Endothelial cell of umbilical vein (primary cell): ENCODE measurements at regions not wholly inside any gene's neighbourhood (a gene's known extent, or its start where the extent isn't known, plus 50 kb on each side); places are given as distances from the start of the nearest gene placed in this dataset.

Source experiments
- BruUV-seq: library from RNA; stranded (reverse); fragments of 400-500 nt; replicated peaks from 2 replicates; lab custom pipeline; 2021; lab: Mats Ljungman, UMichigan
- CTCF ChIA-PET: fragments of 300-600, 350-600 bp; sonication (Branson Sonifier 250); formaldehyde crosslinking; loops from one replicate; lab custom pipeline; 2021; ENCODE audit warnings: antibody characterized with exemption, inconsistent platforms; lab: Charles Lee
- POLR2A ChIA-PET: fragments of 300-600, 350-600 bp; sonication (Branson Sonifier 250); formaldehyde crosslinking; loops from one replicate; lab custom pipeline; 2021; ENCODE audit warnings: antibody characterized with exemption, inconsistent platforms; lab: Charles Lee
- DNase-seq: peaks from one replicate; pipeline ENCODE4 v3.0.0-alpha.2; 2011; ENCODE audit warnings: low read depth, low spot score
- FAIRE-seq: peaks from 2 replicates; lab custom pipeline; 2011; peaks lifted over from hg19 to GRCh38; lab: Jason Lieb, UNC
- H2AFZ ChIP-seq: 2 replicates; pipeline ENCODE4 v1.6.0; 2012; ENCODE audit warnings: low read depth, low read length, control low read depth, inconsistent platforms
- H3K27ac ChIP-seq: 2 replicates; pipeline ENCODE4 v1.5.1; 2011; ENCODE audit warnings: low read depth, mild to moderate bottlenecking, control low read depth, low read length, moderate library complexity; ENCODE audit not compliant: insufficient read depth
- H3K27me3 ChIP-seq, 2 experiments: 2 replicates each; pipeline versions ENCODE4 v1.6.0 to v1.6.1; 2011; ENCODE audit warnings: low read length in 2 of 2, mixed read lengths in 1 of 2; ENCODE audit not compliant: control insufficient read depth in 2 of 2, insufficient read depth in 2 of 2
- H3K36me3 ChIP-seq, 2 experiments: 2 replicates in 1 of 2; 3 replicates in 1 of 2; pipeline ENCODE4 v1.5.1; 2011; ENCODE audit warnings: low read length in 2 of 2, mild to moderate bottlenecking in 1 of 2, moderate library complexity in 1 of 2; ENCODE audit not compliant: control insufficient read depth in 2 of 2, insufficient read depth in 2 of 2; ENCODE audit errors: extremely low read depth in 1 of 2
- H3K4me1 ChIP-seq: 3 replicates; pipeline ENCODE4 v1.5.1; 2011; ENCODE audit warnings: mild to moderate bottlenecking, low read length; ENCODE audit not compliant: control insufficient read depth, insufficient read depth; ENCODE audit errors: extremely low read depth
- H3K4me2 ChIP-seq: 2 replicates; pipeline ENCODE4 v1.6.1; 2011; ENCODE audit warnings: low read length, control low read depth, mixed read lengths; ENCODE audit not compliant: insufficient read depth
- H3K4me3 ChIP-seq, 3 experiments: fragments of 200-600 bp in 1 of 3; sonication (generic), shearing (Covaris generic) in 1 of 3; replicated peaks in 1 of 3; 2 replicates each; pipeline ENCODE4 v1.5.1; 2011 to 2016; ENCODE audit warnings: control low read depth in 3 of 3, low read length in 3 of 3, mild to moderate bottlenecking in 2 of 3, inconsistent platforms in 1 of 3, low read depth in 1 of 3, moderate library complexity in 1 of 3; ENCODE audit not compliant: insufficient read depth in 1 of 3
- H3K79me2 ChIP-seq: 2 replicates; pipeline ENCODE4 v1.6.0; 2012; ENCODE audit warnings: low read length, inconsistent platforms; ENCODE audit not compliant: control insufficient read depth, insufficient read depth
- H3K9ac ChIP-seq: replicated peaks from 2 replicates; pipeline ENCODE3; 2011; ENCODE audit warnings: low read length, control low read depth; ENCODE audit not compliant: insufficient read depth; ENCODE audit errors: extremely low read depth
- H3K9me1 ChIP-seq: replicated peaks from 3 replicates; pipeline ENCODE4 v1.6.0; 2011; ENCODE audit warnings: mild to moderate bottlenecking, low read length; ENCODE audit not compliant: control insufficient read depth, insufficient read depth; ENCODE audit errors: extremely low read depth
- H3K9me3 ChIP-seq: replicated peaks from 2 replicates; pipeline ENCODE4 v1.5.1; 2012; ENCODE audit warnings: low read length, inconsistent platforms; ENCODE audit not compliant: control insufficient read depth, insufficient read depth
- H4K20me1 ChIP-seq: replicated peaks from 2 replicates; pipeline ENCODE3; 2011; ENCODE audit warnings: mild to moderate bottlenecking, low read length; ENCODE audit not compliant: control insufficient read depth, insufficient read depth; ENCODE audit errors: extremely low read depth
- CTCF ChIP-seq, 2 donors: IDR thresholded peaks; 1 replicate in 1 of 2; 2 replicates in 1 of 2; pipeline ENCODE4 v1.5.1; 2011; ENCODE audit warnings: low read length in 2 of 2, mild to moderate bottlenecking in 2 of 2, moderate library complexity in 2 of 2, control low read depth in 1 of 2, inconsistent platforms in 1 of 2, low read depth in 1 of 2; ENCODE audit not compliant: insufficient read depth in 1 of 2; ENCODE audit errors: extremely low read depth in 1 of 2
- EZH2 ChIP-seq: IDR thresholded peaks from 2 replicates; pipeline ENCODE4 v1.6.1; 2012; ENCODE audit warnings: borderline replicate concordance, low read depth, mild to moderate bottlenecking, moderate library complexity, low read length, inconsistent platforms; ENCODE audit not compliant: severe bottlenecking
- FOS ChIP-seq: IDR thresholded peaks from 2 replicates; pipeline ENCODE4 v1.6.1; 2011; ENCODE audit warnings: mild to moderate bottlenecking, low read length, moderate library complexity, borderline replicate concordance; ENCODE audit not compliant: insufficient read depth
- GATA2 ChIP-seq: IDR thresholded peaks from 2 replicates; pipeline ENCODE4 v1.7.0; 2011; ENCODE audit warnings: low read depth, mild to moderate bottlenecking, moderate library complexity, mixed read lengths, low read length; ENCODE audit not compliant: insufficient read length, insufficient read depth
- JUN ChIP-seq: IDR thresholded peaks from 2 replicates; pipeline ENCODE4 v1.6.1; 2011; ENCODE audit warnings: borderline replicate concordance, low read depth; ENCODE audit not compliant: insufficient read length, insufficient read depth
- MAX ChIP-seq: IDR thresholded peaks from 2 replicates; pipeline ENCODE4 v1.6.1; 2011; ENCODE audit not compliant: insufficient read depth, insufficient read length
- MYC ChIP-seq: IDR thresholded peaks from one replicate; pipeline ENCODE4 v1.6.1; 2011; ENCODE audit warnings: mild to moderate bottlenecking, low read depth, low read length
- POLR2A ChIP-seq: IDR thresholded peaks from 2 replicates; pipeline ENCODE4 v1.6.1; 2012; ENCODE audit warnings: low read depth, mild to moderate bottlenecking, control low read depth, low read length
- POLR2AphosphoS5 ChIP-seq: IDR thresholded peaks from 2 replicates; pipeline ENCODE4 v1.6.1; 2012; ENCODE audit warnings: low read depth, mild to moderate bottlenecking, control low read depth, low read length, moderate library complexity; ENCODE audit not compliant: insufficient read depth
- dilution Hi-C: fragments of 300-500 bp; cut with MboI; formaldehyde crosslinking; loops from one replicate; pipeline ENCODE4 v1.15.0; 2019; ENCODE audit warnings: low sequenced_read_pairs; ENCODE audit not compliant: extremely low pct_ligation_motif_present
- intact Hi-C: fragments of 100-400 bp; cut with micrococcal nuclease; formaldehyde crosslinking; loops from one replicate; pipeline ENCODE4 v1.10.0; 2022

GRCh38 chr14:30020271-30020670 lies 92.6 kb upstream of the PRKD1 start:
- no TSS peak for BruUV-seq
- intact Hi-C loops = no loop called here
- H3K9ac ChIP-seq = no peak overlapping the region
- no peaks in the 10 kb centered on the region for H4K20me1 ChIP-seq
- H3K36me3 ChIP-seq = no peaks in the 10 kb centered on the region
- H3K4me3 ChIP-seq = no peak overlapping the region
- H2AFZ ChIP-seq = no peak overlapping the region
- dilution Hi-C loops = no loop called here
- no peak overlapping the region for H3K27ac ChIP-seq
- CTCF ChIA-PET = no interaction called here
- no peaks in the 10 kb centered on the region for H3K27me3 ChIP-seq
- POLR2A ChIA-PET = no interaction called here
- H3K9me3 ChIP-seq = no peaks in the 10 kb centered on the region
- TF ChIP-seq POLR2AphosphoS5 (no peak), POLR2A (no peak), EZH2 (no peak), MAX (no peak), CTCF (IDR thresholded peaks at IDR 0.05; ENCODE audit: extremely low read depth in 1 of 2, insufficient read depth in 1 of 2, low read depth in 1 of 2, low read length in 2 of 2) (no peak), GATA2 (no peak), FOS (no peak), MYC (no peak), JUN (no peak)
- DNase-seq (no peak), FAIRE-seq (no peak)
- H3K9me1 ChIP-seq = no peaks in the 10 kb centered on the region
- H3K4me1 ChIP-seq = no peaks in the 10 kb centered on the region
- no peak overlapping the region for H3K4me2 ChIP-seq
- H3K79me2 ChIP-seq = no peaks in the 10 kb centered on the region
